Activated T-helper 2 cell treated with anti-CD3 and anti-CD28 coated beads, Interferon-gamma antibody, Interleukin-2, Interleukin-4, amounts not matched to agents 10 μg/mL and 5 μg/mL and 100 μg/mL, durations not matched to agents 14 hours and 24 hours and 36 hours (primary cell): ENCODE measurements at regions not wholly inside any gene's neighbourhood (a gene's known extent, or its start where the extent isn't known, plus 50 kb on each side); places are given as distances from the start of the nearest gene placed in this dataset.

ENCODE experiments used
- DNase-seq: peaks from one replicate; pipeline ENCODE4 v3.0.0; 2021; ENCODE audit warnings: low spot score
- H3K27ac Mint-ChIP-seq: one replicate; pipeline ENCODE4 v1.8.0; 2021; ENCODE audit warnings: mixed read lengths
- H3K27me3 Mint-ChIP-seq: one replicate; pipeline ENCODE4 v1.8.0; 2021; ENCODE audit warnings: low read depth, mixed read lengths
- H3K36me3 Mint-ChIP-seq: one replicate; pipeline ENCODE4 v1.8.0; 2021; ENCODE audit warnings: low read depth, mixed read lengths
- H3K4me1 Mint-ChIP-seq: one replicate; pipeline ENCODE4 v1.8.0; 2021; ENCODE audit warnings: low read depth, mixed read lengths
- H3K4me3 Mint-ChIP-seq: one replicate; pipeline ENCODE4 v1.8.0; 2021; ENCODE audit warnings: low read depth, mild to moderate bottlenecking, moderate library complexity, mixed read lengths
- H3K9me3 Mint-ChIP-seq: one replicate; pipeline ENCODE4 v1.8.0; 2021; ENCODE audit warnings: mixed read lengths
- intact Hi-C: fragments of 100-400 bp; cut with micrococcal nuclease; formaldehyde crosslinking; loops from one replicate; pipeline ENCODE4 v1.15.1; 2023

DNA sequence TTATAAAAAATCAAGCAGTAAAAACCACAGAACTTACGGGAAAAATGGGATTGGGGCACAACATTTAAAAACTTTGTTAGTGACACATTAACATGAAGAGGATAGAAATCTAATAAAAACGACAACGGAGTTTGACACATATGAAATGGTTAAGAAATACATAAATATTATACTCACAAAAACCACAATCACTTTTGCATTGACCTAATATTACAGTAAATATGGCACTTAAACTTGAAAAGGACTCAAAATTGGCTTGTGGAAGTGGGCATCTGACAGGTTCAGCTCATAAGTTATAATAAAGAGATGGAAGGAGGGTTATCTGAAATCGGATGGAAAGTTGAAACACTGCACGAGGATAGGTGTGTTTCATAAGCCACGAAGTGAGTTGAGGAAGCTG is 523.7 kb downstream of the TFAP2B start:
- intact Hi-C loops: no loop called here
- no peak for DNase-seq
- Mint-ChIP-seq H3K9me3 (no peaks in the 10 kb centered on the region), H3K27ac (no peak overlapping the region), H3K27me3 (no peaks in the 10 kb centered on the region), H3K4me3 (no peak overlapping the region), H3K36me3 (no peaks in the 10 kb centered on the region), H3K4me1 (no peaks in the 10 kb centered on the region)

DNA sequence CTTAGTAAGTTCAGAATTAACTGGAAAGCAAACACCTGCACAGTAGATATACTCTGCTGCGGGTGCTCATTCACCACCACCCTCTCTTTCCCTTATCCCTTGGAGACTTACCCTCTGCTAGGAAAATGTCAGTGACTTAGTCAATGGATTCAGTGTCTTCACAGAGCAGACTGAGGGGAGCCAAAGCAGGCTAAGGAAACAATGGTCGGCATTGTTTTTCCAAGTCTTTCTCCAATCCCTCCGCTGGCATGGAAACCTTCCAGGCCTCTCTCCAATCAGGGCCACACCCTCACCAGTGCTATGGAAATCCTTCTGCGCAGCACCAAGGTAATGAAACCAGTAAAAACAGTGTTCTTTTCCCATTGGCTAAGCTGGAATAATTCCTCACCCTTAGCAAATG is 531.2 kb downstream of the TFAP2B start:
- Mint-ChIP-seq H3K27ac (no peak overlapping the region), H3K4me1 (no peaks in the 10 kb centered on the region), H3K27me3 (no peaks in the 10 kb centered on the region), H3K4me3 (no peak overlapping the region), H3K36me3 (no peaks in the 10 kb centered on the region), H3K9me3 (no peaks in the 10 kb centered on the region)
- DNase-seq: no peak
- intact Hi-C loops: loop anchor here (5.0 kb wide), 1 partner anchor 533 kb away; the partner anchor contains the start of gene TFAP2B

DNA sequence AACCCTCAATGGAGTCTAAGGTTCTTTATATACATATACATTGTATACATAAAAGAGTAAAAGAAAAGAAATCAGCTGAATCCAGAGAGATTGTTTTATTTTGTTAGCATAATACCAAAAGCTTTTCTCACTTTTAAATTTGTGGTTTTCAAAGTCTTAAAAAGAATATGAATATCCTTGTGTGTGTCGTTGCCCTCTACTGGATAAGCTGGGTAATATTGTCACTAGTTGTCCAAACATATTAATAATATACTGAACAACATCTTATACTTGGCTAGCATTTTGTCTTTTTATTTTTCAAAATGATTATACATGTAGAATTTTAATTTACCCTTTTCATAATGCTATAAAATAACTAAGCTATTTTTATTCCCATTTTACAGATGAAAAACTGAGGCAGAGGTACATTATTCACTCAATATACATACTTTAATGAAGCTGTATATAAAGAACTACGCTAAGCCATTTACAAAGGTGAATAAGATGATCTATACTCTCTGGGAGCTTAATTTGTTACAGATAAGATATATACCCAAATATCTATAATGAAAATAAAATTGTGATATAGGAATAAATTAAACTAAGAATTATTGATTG is 531.7 kb downstream of the TFAP2B start:
- Mint-ChIP-seq H3K4me3 (no peak overlapping the region), H3K36me3 (no peaks in the 10 kb centered on the region), H3K27ac (no peak overlapping the region), H3K9me3 (no peaks in the 10 kb centered on the region), H3K27me3 (no peaks in the 10 kb centered on the region), H3K4me1 (no peaks in the 10 kb centered on the region)
- intact Hi-C loops: loop anchor here (5.0 kb wide), 1 partner anchor 533 kb away; the partner anchor contains the start of gene TFAP2B
- DNase-seq: no peak

DNA sequence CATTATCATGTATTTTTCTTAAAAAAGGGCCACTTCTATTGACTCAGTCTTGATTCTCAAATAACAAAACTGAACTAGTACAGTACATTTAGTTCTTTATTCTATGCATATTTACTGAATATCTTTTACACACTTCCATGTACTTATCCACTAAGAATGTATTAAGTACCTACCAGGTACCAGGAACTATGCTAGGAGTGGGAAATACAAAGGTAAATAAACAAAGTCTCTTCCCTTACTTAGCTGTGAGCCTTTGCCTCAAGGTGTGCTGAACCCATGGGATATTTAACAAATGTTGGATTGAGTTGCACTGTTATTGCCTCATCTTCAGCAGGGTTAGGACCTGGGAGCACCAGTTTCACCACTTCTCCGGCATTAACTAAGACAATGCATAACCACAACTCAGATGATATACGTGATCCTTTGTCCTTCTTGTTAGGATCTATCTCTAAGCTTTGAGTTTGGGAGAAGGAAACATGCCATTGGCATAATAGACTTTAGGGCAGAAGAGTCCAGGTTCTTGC is 533.9 kb downstream of the TFAP2B start:
- no peaks in the 10 kb centered on the region for H3K27me3 Mint-ChIP-seq
- H3K27ac Mint-ChIP-seq: no peak overlapping the region
- H3K9me3 Mint-ChIP-seq: no peaks in the 10 kb centered on the region
- H3K36me3 Mint-ChIP-seq: no peaks in the 10 kb centered on the region
- H3K4me3 Mint-ChIP-seq: no peak overlapping the region
- intact Hi-C loops: loop anchor here (5.0 kb wide), 1 partner anchor 535 kb away; the partner anchor contains the start of gene TFAP2B
- no peak for DNase-seq
- no peaks in the 10 kb centered on the region for H3K4me1 Mint-ChIP-seq

DNA sequence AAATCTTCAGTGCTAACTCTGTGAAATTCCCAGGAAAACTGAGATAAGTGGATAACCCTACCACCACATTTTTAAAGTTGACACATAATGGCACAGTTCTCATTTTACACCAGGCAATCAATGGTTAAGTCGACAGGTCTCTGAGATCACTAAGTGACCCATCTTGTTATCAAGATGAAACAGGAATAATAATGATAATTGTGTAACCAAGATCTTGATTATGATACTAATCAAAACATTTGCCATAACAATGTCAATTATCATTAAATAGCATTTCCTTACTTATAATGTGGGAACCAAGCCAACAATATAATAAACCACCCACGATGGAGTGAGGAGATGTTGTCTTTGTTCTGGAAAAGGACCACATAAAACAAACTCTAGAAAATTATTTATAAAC is 541.6 kb downstream of the TFAP2B start:
- H3K27ac Mint-ChIP-seq: no peak overlapping the region
- DNase-seq: no peak
- no peaks in the 10 kb centered on the region for H3K36me3 Mint-ChIP-seq
- intact Hi-C loops: no loop called here
- no peaks in the 10 kb centered on the region for H3K4me1 Mint-ChIP-seq
- H3K4me3 Mint-ChIP-seq: no peak overlapping the region
- no peaks in the 10 kb centered on the region for H3K27me3 Mint-ChIP-seq
- no peaks in the 10 kb centered on the region for H3K9me3 Mint-ChIP-seq

DNA sequence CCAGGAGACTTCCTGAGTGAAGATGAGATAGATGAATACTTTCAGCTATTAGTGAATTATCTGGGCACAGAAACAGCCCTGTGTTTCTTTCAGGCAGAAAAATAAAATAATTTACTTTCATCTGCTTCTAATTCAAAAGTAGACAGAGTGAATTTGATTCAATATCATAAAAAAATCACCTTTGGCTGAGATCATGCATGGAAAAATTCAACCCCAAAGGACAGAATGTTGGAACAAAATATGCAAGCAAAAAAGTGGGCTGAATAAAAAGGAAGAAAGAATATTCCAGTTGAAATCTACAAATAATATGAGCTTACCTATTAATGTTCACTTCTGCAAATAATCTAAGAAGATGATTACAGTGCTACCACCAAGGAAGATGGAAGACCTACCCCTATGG is 546.9 kb downstream of the TFAP2B start:
- no peak for DNase-seq
- H3K4me3 Mint-ChIP-seq: no peak overlapping the region
- H3K36me3 Mint-ChIP-seq: no peaks in the 10 kb centered on the region
- no peaks in the 10 kb centered on the region for H3K9me3 Mint-ChIP-seq
- H3K27ac Mint-ChIP-seq: no peak overlapping the region
- H3K4me1 Mint-ChIP-seq: no peaks in the 10 kb centered on the region
- intact Hi-C loops: no loop called here
- no peaks in the 10 kb centered on the region for H3K27me3 Mint-ChIP-seq

DNA sequence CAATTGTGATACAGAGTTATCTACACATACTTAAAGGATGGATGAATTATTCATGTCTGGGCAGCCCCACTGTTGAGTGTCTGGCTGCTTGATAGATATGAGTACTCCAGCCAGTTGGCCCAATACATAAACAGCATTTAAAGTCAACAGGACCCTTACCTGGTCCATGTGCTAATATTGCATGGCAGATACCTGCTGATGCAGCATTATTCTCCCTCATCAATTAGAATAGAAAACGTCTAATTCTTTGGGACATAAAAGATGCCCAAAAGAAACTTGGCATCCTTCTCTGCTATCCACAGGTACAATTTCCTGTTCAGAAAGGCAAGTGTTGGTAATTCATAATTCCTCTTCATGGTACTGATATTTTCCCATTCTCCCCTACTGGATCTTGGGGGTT is 550.8 kb downstream of the TFAP2B start:
- intact Hi-C loops: no loop called here

DNA sequence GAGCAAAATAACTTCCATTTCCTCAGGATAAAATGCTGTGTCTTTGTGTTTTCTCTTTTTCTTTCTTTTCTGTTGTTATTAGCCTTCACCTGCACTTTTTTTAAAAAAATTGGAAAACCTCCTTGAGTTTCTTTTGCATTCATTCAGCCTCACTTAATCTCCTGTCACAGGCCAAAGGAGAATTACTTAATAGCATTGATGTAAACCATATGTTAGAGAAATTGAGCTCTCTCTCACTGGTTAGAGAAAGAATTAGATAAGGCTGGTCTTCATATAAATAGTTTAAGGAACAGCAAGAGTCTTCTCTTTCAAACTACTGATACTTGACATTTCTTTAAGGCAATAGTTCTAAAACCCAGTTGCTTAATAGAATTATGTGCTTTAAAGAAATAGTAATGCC is 564.2 kb downstream of the TFAP2B start:
- H3K4me3 Mint-ChIP-seq: no peak overlapping the region

More for the DNA sequence above, 550.8 kb downstream of the TFAP2B start:
- no peaks in the 10 kb centered on the region for H3K9me3 Mint-ChIP-seq
- no peaks in the 10 kb centered on the region for H3K4me1 Mint-ChIP-seq
- H3K27me3 Mint-ChIP-seq: no peaks in the 10 kb centered on the region
- no peak overlapping the region for H3K27ac Mint-ChIP-seq
- DNase-seq: no peak
- H3K4me3 Mint-ChIP-seq: no peak overlapping the region
- no peaks in the 10 kb centered on the region for H3K36me3 Mint-ChIP-seq

DNA sequence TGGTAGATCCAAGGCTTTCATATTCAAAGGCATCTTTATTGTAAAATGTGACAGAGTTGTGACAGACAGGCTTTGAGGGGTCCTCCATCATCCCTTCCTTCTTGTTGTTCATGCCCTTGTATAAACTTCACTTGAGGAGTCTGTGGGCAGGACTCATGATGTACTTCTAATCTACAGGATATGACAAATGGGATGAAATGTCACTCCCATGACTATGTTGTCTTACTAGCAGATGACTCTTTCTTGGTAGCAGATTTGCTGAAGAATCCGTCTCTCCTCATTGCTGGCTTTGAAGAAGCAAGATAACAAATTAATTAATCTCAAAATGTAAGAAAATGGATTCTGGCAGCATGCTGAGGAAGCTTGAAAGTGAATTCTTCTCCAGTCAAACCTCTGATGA is 566.1 kb downstream of the TFAP2B start:
- Mint-ChIP-seq H3K36me3 (no peaks in the 10 kb centered on the region), H3K27ac (no peak overlapping the region)
- intact Hi-C loops: no loop called here

More for the DNA sequence above, 564.2 kb downstream of the TFAP2B start:
- H3K27me3 Mint-ChIP-seq: no peaks in the 10 kb centered on the region
- H3K27ac Mint-ChIP-seq: no peak overlapping the region
- H3K36me3 Mint-ChIP-seq: no peaks in the 10 kb centered on the region
- DNase-seq: no peak
- peaks cover 3% of the 10 kb centered on the region for H3K9me3 Mint-ChIP-seq
- intact Hi-C loops: no loop called here
- H3K4me1 Mint-ChIP-seq: no peaks in the 10 kb centered on the region

DNA sequence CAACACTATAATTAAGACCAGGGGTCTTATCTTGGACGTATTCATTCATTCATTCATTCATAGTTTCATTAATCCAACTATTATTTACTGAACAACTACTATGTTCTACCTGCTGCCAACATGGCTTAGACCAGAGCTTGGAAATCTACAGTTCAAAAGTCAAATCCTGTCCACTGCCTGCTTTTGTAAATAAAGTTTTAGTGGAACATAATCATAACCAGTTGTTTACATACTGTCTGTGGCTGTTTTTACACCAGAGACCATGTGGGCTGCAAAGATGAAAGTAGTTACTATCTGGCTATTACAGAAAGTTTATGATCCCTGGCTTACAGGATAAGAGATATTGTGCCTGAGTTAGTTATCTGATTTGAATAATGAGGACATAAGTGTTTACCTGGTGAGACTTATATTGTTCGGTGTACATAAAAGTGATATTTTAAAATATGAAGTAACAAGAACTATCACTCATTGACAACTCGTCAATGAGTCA is 567.7 kb downstream of the TFAP2B start:
- Mint-ChIP-seq H3K9me3 (no peaks in the 10 kb centered on the region), H3K27ac (no peak overlapping the region), H3K27me3 (no peaks in the 10 kb centered on the region), H3K36me3 (no peaks in the 10 kb centered on the region), H3K4me1 (no peaks in the 10 kb centered on the region), H3K4me3 (no peak overlapping the region)
- intact Hi-C loops: no loop called here
- no peak for DNase-seq

More for the DNA sequence above, 566.1 kb downstream of the TFAP2B start:
- no peaks in the 10 kb centered on the region for H3K4me1 Mint-ChIP-seq
- DNase-seq: no peak
- no peak overlapping the region for H3K4me3 Mint-ChIP-seq
- H3K27me3 Mint-ChIP-seq: no peaks in the 10 kb centered on the region
- H3K9me3 Mint-ChIP-seq: no peaks in the 10 kb centered on the region

DNA sequence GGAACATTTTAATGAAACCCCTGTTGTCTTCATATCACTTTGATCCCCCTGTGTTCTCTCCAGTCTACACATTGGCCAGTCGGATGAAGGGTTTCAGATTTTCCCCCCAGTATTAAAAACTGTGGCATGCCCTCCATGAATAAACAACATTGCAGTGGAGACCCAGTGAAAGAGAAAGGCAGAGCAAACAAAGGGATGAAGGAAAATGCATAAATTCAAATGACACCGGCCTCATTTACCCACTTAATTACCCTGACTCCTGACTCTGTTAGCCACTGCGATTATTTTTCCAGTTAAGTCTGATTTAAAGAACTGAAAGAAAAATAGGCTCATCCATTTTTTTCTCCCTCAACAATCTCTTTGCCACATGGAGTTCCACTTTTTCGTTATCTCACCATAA is 569.2 kb downstream of the TFAP2B start:
- intact Hi-C loops: no loop called here
- no peak for DNase-seq
- Mint-ChIP-seq H3K27me3 (no peaks in the 10 kb centered on the region), H3K27ac (no peak overlapping the region), H3K36me3 (no peaks in the 10 kb centered on the region), H3K9me3 (no peaks in the 10 kb centered on the region), H3K4me3 (no peak overlapping the region), H3K4me1 (no peaks in the 10 kb centered on the region)

DNA sequence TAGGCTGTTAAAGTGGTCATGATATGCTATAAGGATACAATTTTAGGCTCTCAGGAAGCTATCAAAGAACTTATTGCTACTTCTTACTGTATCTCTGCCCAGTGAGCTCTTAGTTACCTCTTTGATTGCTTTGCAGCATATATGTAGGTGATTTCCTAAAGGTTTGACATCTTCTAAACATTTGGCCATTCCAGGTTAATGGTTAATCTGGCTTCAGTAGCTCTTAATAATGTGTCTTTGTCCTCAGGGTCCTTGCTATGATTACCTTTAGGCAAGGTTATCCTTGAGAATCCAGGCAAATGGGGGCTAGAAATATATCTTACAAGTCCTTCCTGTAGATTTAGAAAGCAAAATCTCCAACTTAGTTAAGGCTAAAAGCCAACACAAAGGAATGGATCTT is 575.4 kb downstream of the TFAP2B start:
- no peaks in the 10 kb centered on the region for H3K27me3 Mint-ChIP-seq
- no peaks in the 10 kb centered on the region for H3K4me1 Mint-ChIP-seq
- H3K36me3 Mint-ChIP-seq: no peaks in the 10 kb centered on the region
- H3K9me3 Mint-ChIP-seq: no peaks in the 10 kb centered on the region
- no peak overlapping the region for H3K4me3 Mint-ChIP-seq
- intact Hi-C loops: no loop called here
- no peak for DNase-seq
- H3K27ac Mint-ChIP-seq: no peak overlapping the region

DNA sequence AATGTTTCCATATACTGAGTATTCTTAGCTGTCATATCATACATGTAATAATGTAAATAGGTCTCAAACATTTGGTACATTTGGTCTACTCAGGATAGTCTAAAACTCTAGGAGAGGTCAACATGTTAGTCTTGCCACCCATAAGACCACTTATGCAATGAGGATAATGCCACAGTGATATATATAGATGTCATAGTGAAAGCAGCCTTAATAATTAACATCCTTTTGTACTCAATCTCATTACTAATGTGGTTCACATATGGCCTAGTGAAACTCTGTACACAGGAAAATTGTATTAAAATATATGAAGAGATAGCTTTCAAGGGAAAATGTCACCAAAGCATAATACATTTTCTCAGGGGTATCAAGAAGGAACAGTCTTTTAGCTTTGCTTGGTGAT is 577.9 kb downstream of the TFAP2B start:
- Mint-ChIP-seq H3K27me3 (no peaks in the 10 kb centered on the region), H3K36me3 (no peaks in the 10 kb centered on the region), H3K9me3 (no peaks in the 10 kb centered on the region), H3K4me3 (no peak overlapping the region), H3K27ac (no peak overlapping the region), H3K4me1 (no peaks in the 10 kb centered on the region)
- intact Hi-C loops: no loop called here
- DNase-seq: no peak
